Activated CD4-positive, alpha-beta T cell treated with anti-CD3 and anti-CD28 coated beads for 36 hours (primary cell): ENCODE measurements at regions not wholly inside any gene's neighbourhood (a gene's known extent, or its start where the extent isn't known, plus 50 kb on each side); places are given as distances from the start of the nearest gene placed in this dataset.

ENCODE experiments used
- ATAC-seq: fragments of 200-7000 bp; cut with Tn5 transposase; one replicate; pipeline ENCODE4 v1.10.0; 2021; ENCODE audit warnings: mild to moderate bottlenecking, moderate library complexity
- CTCF ChIA-PET: fragments of 350-600 bp; sonication (Branson Sonifier 250); formaldehyde crosslinking; loops from one replicate; lab custom pipeline; 2021; ENCODE audit warnings: antibody characterized with exemption; lab: Charles Lee
- POLR2A ChIA-PET: fragments of 350-600 bp; sonication (Branson Sonifier 250); formaldehyde crosslinking; loops from one replicate; lab custom pipeline; 2021; ENCODE audit warnings: antibody characterized with exemption, inconsistent platforms; lab: Charles Lee
- DNase-seq: peaks from one replicate; pipeline ENCODE4 v3.0.0-alpha.2; 2020
- H3K27ac Mint-ChIP-seq: one replicate; pipeline ENCODE4 v1.8.0; 2021; ENCODE audit warnings: mixed read lengths
- H3K27me3 Mint-ChIP-seq: one replicate; pipeline ENCODE4 v1.8.0; 2021; ENCODE audit warnings: mixed read lengths
- H3K36me3 Mint-ChIP-seq: one replicate; pipeline ENCODE4 v1.8.0; 2021; ENCODE audit warnings: low read depth, mixed read lengths
- H3K4me1 Mint-ChIP-seq: one replicate; pipeline ENCODE4 v1.8.0; 2021; ENCODE audit warnings: mixed read lengths
- H3K4me3 Mint-ChIP-seq: one replicate; pipeline ENCODE4 v1.8.0; 2021; ENCODE audit warnings: mild to moderate bottlenecking, moderate library complexity, mixed read lengths
- H3K9me3 Mint-ChIP-seq: one replicate; pipeline ENCODE4 v1.8.0; 2021; ENCODE audit warnings: low read depth, mixed read lengths
- intact Hi-C, 2 experiments: fragments of 100-400 bp; cut with DNase I in 1 of 2; cut with micrococcal nuclease in 1 of 2; formaldehyde crosslinking; loops; one replicate each; pipeline versions ENCODE4 v1.14.2 to v1.15.1; 2022 to 2024; cut with DNase I, micrococcal nuclease

- Mint-ChIP-seq H3K4me3 (no peak overlapping the region), H3K9me3 (no peaks in the 10 kb centered on the region), H3K27me3 (no peaks in the 10 kb centered on the region), H3K4me1 (no peaks in the 10 kb centered on the region), H3K36me3 (no peaks in the 10 kb centered on the region), H3K27ac (no peak overlapping the region)
- DNase-seq (no peak), ATAC-seq (no peak)
- intact Hi-C loops: no loop called here
- ChIA-PET CTCF (no interaction called here), POLR2A (no interaction called here)
Observed at GRCh38 chr12:39240587-39240986, 202.3 kb downstream of the KIF21A start.

GRCh38 chr12:39239490-39240486 lies 203.1 kb downstream of the KIF21A start:
- H3K27me3 Mint-ChIP-seq: no peaks in the 10 kb centered on the region
- H3K9me3 Mint-ChIP-seq: no peaks in the 10 kb centered on the region
- no peak overlapping the region for H3K4me3 Mint-ChIP-seq
- POLR2A ChIA-PET: no interaction called here
- CTCF ChIA-PET: interaction anchor here (0.6 to 0.9 kb wide), 3 partner anchors 33 to 121 kb away, joined by 3 read pairs; no protein-coding TSS in a partner anchor
- H3K27ac Mint-ChIP-seq: no peak overlapping the region
- H3K4me1 Mint-ChIP-seq: no peaks in the 10 kb centered on the region
- intact Hi-C loops: no loop called here
- ATAC-seq (no peak), DNase-seq (no peak)
- no peaks in the 10 kb centered on the region for H3K36me3 Mint-ChIP-seq

GRCh38 chr12:39237004-39237403 lies 205.9 kb downstream of the KIF21A start:
- Mint-ChIP-seq H3K4me3 (no peak overlapping the region), H3K9me3 (no peaks in the 10 kb centered on the region), H3K27ac (no peak overlapping the region), H3K4me1 (no peaks in the 10 kb centered on the region), H3K27me3 (no peaks in the 10 kb centered on the region), H3K36me3 (no peaks in the 10 kb centered on the region)
- POLR2A ChIA-PET: no interaction called here
- no peak for DNase-seq
- CTCF ChIA-PET: interaction anchor here (1.0 kb wide), 1 partner anchor 12 kb away, joined by 3 read pairs; no protein-coding TSS in a partner anchor
- intact Hi-C loops: no loop called here
- no peak for ATAC-seq

- ATAC-seq (no peak), DNase-seq (no peak)
- Mint-ChIP-seq H3K27me3 (no peaks in the 10 kb centered on the region), H3K4me1 (no peaks in the 10 kb centered on the region), H3K4me3 (no peak overlapping the region), H3K27ac (no peak overlapping the region), H3K36me3 (no peaks in the 10 kb centered on the region), H3K9me3 (no peaks in the 10 kb centered on the region)
- intact Hi-C loops: no loop called here
- POLR2A ChIA-PET: no interaction called here
- CTCF ChIA-PET: interaction anchor here (1.0 kb wide), 1 partner anchor 13 kb away, joined by 3 read pairs; no protein-coding TSS in a partner anchor
Observed at GRCh38 chr12:39235990-39236767, 206.7 kb downstream of the KIF21A start.

GRCh38 chr12:39230086-39230485 lies 212.8 kb downstream of the KIF21A start:
- no peaks in the 10 kb centered on the region for H3K9me3 Mint-ChIP-seq
- H3K27me3 Mint-ChIP-seq: peaks cover 1% of the 10 kb centered on the region
- intact Hi-C loops: no loop called here
- H3K4me1 Mint-ChIP-seq: no peaks in the 10 kb centered on the region
- POLR2A ChIA-PET: no interaction called here
- no peak overlapping the region for H3K4me3 Mint-ChIP-seq
- H3K27ac Mint-ChIP-seq: no peak overlapping the region
- H3K36me3 Mint-ChIP-seq: no peaks in the 10 kb centered on the region
- DNase-seq (peak; percentile 11), ATAC-seq (peak; percentile 33)
- CTCF ChIA-PET: no interaction called here

- Mint-ChIP-seq H3K27me3 (peaks cover 1% of the 10 kb centered on the region), H3K4me3 (no peak overlapping the region), H3K9me3 (no peaks in the 10 kb centered on the region), H3K4me1 (no peaks in the 10 kb centered on the region), H3K36me3 (no peaks in the 10 kb centered on the region), H3K27ac (no peak overlapping the region)
- ATAC-seq (no peak), DNase-seq (no peak)
- ChIA-PET POLR2A (no interaction called here), CTCF (no interaction called here)
- intact Hi-C loops: no loop called here
Observed at GRCh38 chr12:39227218-39227617, 215.7 kb downstream of the KIF21A start.

- H3K9me3 Mint-ChIP-seq: no peaks in the 10 kb centered on the region
- DNase-seq (no peak), ATAC-seq (no peak)
- no peaks in the 10 kb centered on the region for H3K36me3 Mint-ChIP-seq
- CTCF ChIA-PET: no interaction called here
- POLR2A ChIA-PET: no interaction called here
- no peak overlapping the region for H3K27ac Mint-ChIP-seq
- intact Hi-C loops: no loop called here
- peaks cover 1% of the 10 kb centered on the region for H3K27me3 Mint-ChIP-seq
- H3K4me3 Mint-ChIP-seq: no peak overlapping the region
- no peaks in the 10 kb centered on the region for H3K4me1 Mint-ChIP-seq
Observed at GRCh38 chr12:39224971-39225370, 217.9 kb downstream of the KIF21A start.

- POLR2A ChIA-PET: no interaction called here
- no peak for DNase-seq
- intact Hi-C loops: no loop called here
- Mint-ChIP-seq H3K4me1 (no peaks in the 10 kb centered on the region), H3K27ac (no peak overlapping the region), H3K4me3 (no peak overlapping the region), H3K27me3 (no peaks in the 10 kb centered on the region), H3K36me3 (no peaks in the 10 kb centered on the region), H3K9me3 (peaks cover 20% of the 10 kb centered on the region)
- CTCF ChIA-PET: no interaction called here
- ATAC-seq: no peak
Observed at GRCh38 chr12:39205969-39206368, 237.0 kb downstream of the KIF21A start.

GRCh38 chr12:39199351-39199750 lies 243.6 kb downstream of the KIF21A start:
- POLR2A ChIA-PET: no interaction called here
- Mint-ChIP-seq H3K36me3 (no peaks in the 10 kb centered on the region), H3K4me3 (no peak overlapping the region), H3K27me3 (peaks cover 1% of the 10 kb centered on the region), H3K4me1 (no peaks in the 10 kb centered on the region), H3K9me3 (peaks cover 4% of the 10 kb centered on the region), H3K27ac (no peak overlapping the region)
- ATAC-seq (no peak), DNase-seq (no peak)
- intact Hi-C loops: no loop called here
- CTCF ChIA-PET: interaction anchor here (0.7 to 1.2 kb wide), 2 partner anchors 73 to 710 kb away, joined by 3 read pairs; no protein-coding TSS in a partner anchor

- no peaks in the 10 kb centered on the region for H3K36me3 Mint-ChIP-seq
- DNase-seq: no peak
- ATAC-seq: no peak
- H3K27me3 Mint-ChIP-seq: no peaks in the 10 kb centered on the region
- intact Hi-C loops: no loop called here
- no peak overlapping the region for H3K4me3 Mint-ChIP-seq
- ChIA-PET CTCF (no interaction called here), POLR2A (no interaction called here)
- no peaks in the 10 kb centered on the region for H3K4me1 Mint-ChIP-seq
- H3K27ac Mint-ChIP-seq: no peak overlapping the region
- no peaks in the 10 kb centered on the region for H3K9me3 Mint-ChIP-seq
Observed at GRCh38 chr12:39188689-39189088, 254.2 kb downstream of the KIF21A start.

- H3K36me3 Mint-ChIP-seq: no peaks in the 10 kb centered on the region
Observed at GRCh38 chr12:39186744-39187143, 256.2 kb downstream of the KIF21A start.

More at GRCh38 chr12:39186744-39187143, 256.2 kb downstream of the KIF21A start:
- H3K9me3 Mint-ChIP-seq: no peaks in the 10 kb centered on the region
- no peak for ATAC-seq
- H3K27ac Mint-ChIP-seq: no peak overlapping the region
- DNase-seq: no peak
- no peaks in the 10 kb centered on the region for H3K4me1 Mint-ChIP-seq
- CTCF ChIA-PET: no interaction called here
- no peak overlapping the region for H3K4me3 Mint-ChIP-seq
- intact Hi-C loops: no loop called here
- POLR2A ChIA-PET: no interaction called here
- H3K27me3 Mint-ChIP-seq: no peaks in the 10 kb centered on the region
